Small intestine (tissue), 7 donors: ENCODE measurements at regions not wholly inside any gene's neighbourhood (a gene's known extent, or its start where the extent isn't known, plus 50 kb on each side); places are given as distances from the start of the nearest gene placed in this dataset.

ENCODE experiments used
- DNase-seq, 2 donors: peaks; one replicate each; pipeline versions ENCODE4 v3.0.0 to v3.0.0-alpha.2; 2013
- FAIRE-seq: peaks from 2 replicates; lab custom pipeline; 2012; peaks lifted over from hg19 to GRCh38; lab: Jason Lieb, UNC
- H3K27ac ChIP-seq, 3 donors: one replicate each; pipeline ENCODE4 v1.5.1; 2013; ENCODE audit warnings: low read length in 2 of 3, mild to moderate bottlenecking in 2 of 3, control low read depth in 1 of 3, inconsistent platforms in 1 of 3, low read depth in 1 of 3, moderate library complexity in 1 of 3
- H3K27me3 ChIP-seq, 3 donors: one replicate each; pipeline ENCODE4 v1.6.1; 2013; ENCODE audit warnings: low read length in 3 of 3, inconsistent platforms in 1 of 3; ENCODE audit not compliant: control insufficient read depth in 3 of 3, insufficient read depth in 3 of 3
- H3K36me3 ChIP-seq, 3 donors: one replicate each; pipeline ENCODE4 v1.6.1; 2013; ENCODE audit warnings: low read length in 3 of 3, inconsistent platforms in 1 of 3, low read depth in 1 of 3, mild to moderate bottlenecking in 1 of 3, moderate library complexity in 1 of 3; ENCODE audit not compliant: control insufficient read depth in 3 of 3, insufficient read depth in 2 of 3
- H3K4me1 ChIP-seq, 3 donors: one replicate each; pipeline ENCODE4 v1.6.1; 2013; ENCODE audit warnings: low read length in 2 of 3, inconsistent platforms in 1 of 3, low read depth in 1 of 3, mild to moderate bottlenecking in 1 of 3, moderate library complexity in 1 of 3; ENCODE audit not compliant: control insufficient read depth in 3 of 3, insufficient read depth in 2 of 3
- H3K4me3 ChIP-seq, 3 donors: one replicate each; pipeline ENCODE4 v1.5.1; 2013; ENCODE audit warnings: low read length in 3 of 3, control low read depth in 1 of 3, inconsistent platforms in 1 of 3, low read depth in 1 of 3, mild to moderate bottlenecking in 1 of 3, moderate library complexity in 1 of 3
- H3K9me3 ChIP-seq, 2 donors: one replicate each; pipeline ENCODE4 v1.6.1; 2013; ENCODE audit warnings: low read depth in 1 of 2, low read length in 1 of 2; ENCODE audit not compliant: control insufficient read depth in 2 of 2, insufficient read depth in 1 of 2
- WGBS, 3 donors: extraction: QIAGEN DNeasy Blood & Tissue Kit; methylation state at CpG; one replicate each; pipeline ENCODE4 v1.1.7; 2013; 5-methylcytosine and 5-hydroxymethylcytosine counted together
- donor health status: healthy with polysubstance abuse.
- donor health status: control.
- donor health status: control.
- donor health status: Bipolar disorder and iron deficiency.
- donor health status: healthy.

- FAIRE-seq = no peak
- H3K4me3 ChIP-seq = no peak overlapping the region
- H3K4me1 ChIP-seq = no peaks in the 10 kb centered on the region
- no peaks in the 10 kb centered on the region for H3K27me3 ChIP-seq
- WGBS, 3 donors = 76 to 91% (median 86%) methylated on average over 3 of the region's 3 CpGs
- peaks cover 0 to 9% of the 10 kb centered on the region in 2 donors for H3K9me3 ChIP-seq
- peak in 1 of 2 donors; percentile 6 for DNase-seq
- H3K27ac ChIP-seq = no peak overlapping the region
- H3K36me3 ChIP-seq = no peaks in the 10 kb centered on the region
These were observed 573.9 kb downstream of the RFPL4B start for GRCh38 chr6:112920994-112921393.

- no peak for DNase-seq
- Histone ChIP-seq H3K27me3 (no peaks in the 10 kb centered on the region), H3K36me3 (no peaks in the 10 kb centered on the region), H3K27ac (no peak overlapping the region), H3K9me3 (peaks cover 0 to 9% of the 10 kb centered on the region in 2 donors), H3K4me3 (no peak overlapping the region), H3K4me1 (no peaks in the 10 kb centered on the region)
- WGBS, 3 donors = 84 to 92% (median 88%) methylated on average over 2 of the region's 2 CpGs
- FAIRE-seq = no peak
These were observed 576.9 kb downstream of the RFPL4B start for GRCh38 chr6:112923940-112924587.

GRCh38 chr6:112925702-112926101 is 578.6 kb downstream of the RFPL4B start:
- no peaks in the 10 kb centered on the region for H3K4me1 ChIP-seq
- no peak overlapping the region for H3K4me3 ChIP-seq
- no peaks in the 10 kb centered on the region for H3K27me3 ChIP-seq
- H3K27ac ChIP-seq = no peak overlapping the region
- FAIRE-seq = no peak
- DNase-seq = no peak
- peaks cover 0 to 9% of the 10 kb centered on the region in 2 donors for H3K9me3 ChIP-seq
- no peaks in the 10 kb centered on the region for H3K36me3 ChIP-seq

- H3K4me3 ChIP-seq = no peak overlapping the region
- no peak overlapping the region for H3K27ac ChIP-seq
- no peaks in the 10 kb centered on the region for H3K4me1 ChIP-seq
- H3K36me3 ChIP-seq = no peaks in the 10 kb centered on the region
- DNase-seq (no peak), FAIRE-seq (no peak)
- no peaks in the 10 kb centered on the region for H3K27me3 ChIP-seq
- 69 to 75% (median 74%) methylated on average over 4 of the region's 4 CpGs for WGBS, 3 donors
- peaks cover 0 to 2% of the 10 kb centered on the region in 2 donors for H3K9me3 ChIP-seq
These were observed 580.7 kb downstream of the RFPL4B start for GRCh38 chr6:112927641-112928320.

DNA sequence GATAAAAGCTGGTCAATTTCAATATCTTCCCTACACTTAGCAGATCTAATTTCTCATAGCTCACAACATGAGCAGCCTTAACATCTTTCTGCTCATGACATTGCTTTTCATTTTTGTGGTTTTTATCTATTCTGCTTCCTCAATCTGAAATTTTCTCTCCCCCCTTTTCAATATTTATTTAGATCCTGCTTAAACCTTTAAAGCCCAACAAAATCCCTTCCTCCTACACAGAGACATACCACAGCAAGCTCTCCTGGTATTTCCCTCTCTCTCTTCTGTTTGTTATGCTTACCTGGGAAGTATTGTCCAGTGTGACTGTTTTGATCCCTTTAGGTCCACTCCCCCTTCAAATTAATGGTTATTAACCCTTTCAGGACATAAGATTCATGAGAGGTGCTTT is 582.5 kb downstream of the RFPL4B start:
- Histone ChIP-seq H3K27ac (no peak overlapping the region), H3K4me3 (no peak overlapping the region), H3K4me1 (no peaks in the 10 kb centered on the region), H3K36me3 (no peaks in the 10 kb centered on the region), H3K27me3 (no peaks in the 10 kb centered on the region), H3K9me3 (no peaks in the 10 kb centered on the region)
- FAIRE-seq (no peak), DNase-seq (no peak)

DNA sequence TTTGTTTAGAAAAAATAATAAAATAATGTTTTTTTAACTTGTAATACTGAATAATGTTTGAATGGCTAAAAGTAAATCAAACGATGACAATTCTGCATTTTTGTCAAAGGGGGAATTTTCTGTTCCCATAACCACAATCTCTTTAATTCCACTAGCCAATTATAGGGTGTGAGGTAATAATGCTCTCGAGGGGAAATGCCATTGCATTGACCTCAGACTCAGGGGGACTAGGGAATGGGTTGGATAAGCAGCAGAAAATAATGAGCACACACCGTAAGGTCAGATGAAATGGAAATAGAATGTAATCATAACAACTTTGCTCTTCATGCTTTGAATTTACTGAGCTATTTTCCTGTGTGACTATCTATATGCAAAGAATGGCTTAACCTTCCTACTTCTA is 584.7 kb downstream of the RFPL4B start:
- DNase-seq = no peak
- no peak overlapping the region for H3K4me3 ChIP-seq
- 59 to 80% (median 74%) methylated on average over 3 of the region's 3 CpGs for WGBS, 3 donors
- no peak overlapping the region for H3K27ac ChIP-seq
- no peaks in the 10 kb centered on the region for H3K4me1 ChIP-seq
- no peaks in the 10 kb centered on the region for H3K9me3 ChIP-seq
- FAIRE-seq = no peak
- H3K36me3 ChIP-seq = no peaks in the 10 kb centered on the region
- H3K27me3 ChIP-seq = no peaks in the 10 kb centered on the region

DNA sequence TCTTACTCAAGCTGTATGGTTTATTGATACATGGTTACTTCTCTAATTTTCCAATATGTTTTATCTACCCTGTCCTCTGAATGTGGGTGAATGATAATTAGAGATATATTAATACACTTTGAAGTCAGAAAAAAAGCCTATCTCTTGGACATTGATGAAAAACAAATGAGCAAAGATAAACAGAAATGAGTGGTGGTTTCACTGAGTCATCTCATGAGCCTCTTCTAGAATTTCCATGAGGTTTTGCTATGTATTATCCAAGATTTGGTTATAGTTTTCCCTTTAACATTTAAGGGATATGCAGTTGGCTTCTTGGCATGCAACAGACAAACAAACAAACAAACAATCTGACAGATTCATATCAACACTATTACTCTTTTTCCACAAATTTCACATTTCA is 586.8 kb downstream of the RFPL4B start:
- FAIRE-seq (no peak), DNase-seq (no peak)
- Histone ChIP-seq H3K4me3 (no peak overlapping the region), H3K9me3 (peaks cover 0 to 1% of the 10 kb centered on the region in 2 donors), H3K27me3 (no peaks in the 10 kb centered on the region), H3K27ac (no peak overlapping the region), H3K4me1 (no peaks in the 10 kb centered on the region), H3K36me3 (no peaks in the 10 kb centered on the region)

GRCh38 chr6:112934433-112935327 is 587.5 kb downstream of the RFPL4B start:
- no peaks in the 10 kb centered on the region for H3K36me3 ChIP-seq
- H3K4me3 ChIP-seq = no peak overlapping the region
- H3K9me3 ChIP-seq = peaks cover 0 to 1% of the 10 kb centered on the region in 2 donors
- H3K27me3 ChIP-seq = no peaks in the 10 kb centered on the region
- no peak for DNase-seq
- 56 to 71% (median 70%) methylated on average over 1 of the region's 1 CpG for WGBS, 3 donors
- H3K4me1 ChIP-seq = no peaks in the 10 kb centered on the region
- no peak for FAIRE-seq
- no peak overlapping the region for H3K27ac ChIP-seq
